ENCODE measurements at regions not wholly inside any gene's neighbourhood (a gene's known extent, or its start where the extent isn't known, plus 50 kb on each side); places are given as distances from the start of the nearest gene placed in this dataset.

- no peak for TF ChIP-seq EZH2 (IDR thresholded peaks at IDR 0.05)
- TF ChIP-seq POLR2AphosphoS5 (IDR thresholded peaks at IDR 0.05; ENCODE audit: borderline replicate concordance, low read depth, low read length) = no peak
Observed at GRCh38 chr2:217625557-217626169, 377.1 kb downstream of the TNS1 start.

All from SK-N-MC (cell line).